ENCODE measurements at regions not wholly inside any gene's neighbourhood (a gene's known extent, or its start where the extent isn't known, plus 50 kb on each side); places are given as distances from the start of the nearest gene placed in this dataset.

DNA sequence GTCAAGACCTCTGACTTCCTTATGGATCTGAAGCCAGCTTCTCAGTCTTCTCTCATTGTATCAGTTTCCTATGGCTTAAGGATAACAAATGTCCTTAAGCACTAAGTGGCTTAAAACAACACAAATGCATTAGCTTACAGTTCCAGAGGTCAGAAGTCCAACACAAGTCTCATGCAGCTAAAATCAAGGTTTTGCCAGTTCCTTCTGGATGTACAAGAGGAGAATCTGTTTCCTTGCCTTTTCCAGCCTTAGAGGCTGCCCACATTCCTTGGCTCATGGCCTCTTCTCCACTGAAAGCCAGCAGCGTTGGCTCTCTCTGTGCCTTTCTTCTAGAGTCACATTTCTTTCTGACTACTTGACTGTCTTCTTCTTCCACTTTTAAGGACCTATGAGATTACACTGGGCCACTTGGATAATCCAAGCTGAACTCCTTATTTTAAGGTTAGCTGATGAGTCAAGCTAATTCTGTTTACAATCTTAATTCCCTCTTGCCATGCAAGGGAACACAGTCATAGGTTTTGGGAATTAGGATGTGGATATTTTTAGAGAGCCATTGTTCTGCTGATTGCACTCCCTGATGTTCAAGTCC, 179.0 kb downstream of the BCAS1 start:
- DNase-seq (ENCODE audit: low spot score): no peak
- in situ Hi-C loops (cut with MboI; ENCODE audit: low sequenced_read_pairs, unreplicated experiment): no loop called here
- TF ChIP-seq CTCF (IDR thresholded peaks at IDR 0.05; ENCODE audit: borderline replicate concordance, control extremely low read depth, extremely low read depth, insufficient read depth, missing control alignments): no peak

GRCh38 chr20:53890443-53891305, 179.7 kb downstream of the BCAS1 start:
- DNase-seq (ENCODE audit: low spot score): no peak
- in situ Hi-C loops (cut with MboI; ENCODE audit: low sequenced_read_pairs, unreplicated experiment): no loop called here
- TF ChIP-seq CTCF (IDR thresholded peaks at IDR 0.05; ENCODE audit: borderline replicate concordance, control extremely low read depth, extremely low read depth, insufficient read depth, missing control alignments): no peak

DNA sequence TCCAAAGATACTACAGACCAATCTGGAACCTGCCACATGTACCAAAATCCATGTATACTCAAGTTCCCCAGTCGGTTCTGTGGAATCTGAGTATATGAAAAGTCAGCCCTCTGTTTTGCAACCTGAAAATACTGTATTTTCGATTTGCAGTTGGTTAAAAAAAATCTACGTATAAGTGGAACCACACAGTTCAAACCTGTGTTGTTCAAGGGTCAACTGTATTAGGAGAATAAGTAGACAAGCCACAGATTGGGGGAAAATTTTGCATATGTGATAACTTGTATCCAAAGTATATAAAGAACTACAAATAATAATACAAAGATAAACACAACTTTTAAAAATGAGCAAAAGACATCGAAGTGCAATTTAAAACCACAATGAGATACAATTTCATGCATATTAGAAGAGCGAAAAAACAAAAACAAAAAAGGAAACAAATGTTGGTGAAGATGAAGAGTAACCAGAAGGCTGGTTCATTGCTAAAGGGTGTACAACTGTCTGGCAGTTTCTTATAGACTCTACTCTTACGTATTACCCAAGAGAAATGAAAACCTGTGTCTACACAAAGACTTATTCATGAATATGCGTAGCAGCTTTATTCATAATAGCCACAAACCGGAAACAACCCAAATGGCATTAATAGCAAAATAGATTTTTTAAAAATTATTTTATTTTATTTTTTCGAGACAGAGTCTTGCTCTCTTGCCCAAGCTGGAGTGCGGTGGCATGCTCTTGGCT, 180.8 kb downstream of the BCAS1 start:
- no peak for DNase-seq (ENCODE audit: low spot score)
- no peak for TF ChIP-seq CTCF (IDR thresholded peaks at IDR 0.05; ENCODE audit: borderline replicate concordance, control extremely low read depth, extremely low read depth, insufficient read depth, missing control alignments)
- in situ Hi-C loops (cut with MboI; ENCODE audit: low sequenced_read_pairs, unreplicated experiment): no loop called here

- no peak for DNase-seq (ENCODE audit: low spot score)
- in situ Hi-C loops (cut with MboI; ENCODE audit: low sequenced_read_pairs, unreplicated experiment): no loop called here
- TF ChIP-seq CTCF (IDR thresholded peaks at IDR 0.05; ENCODE audit: borderline replicate concordance, control extremely low read depth, extremely low read depth, insufficient read depth, missing control alignments): no peak
Measured at GRCh38 chr20:53888951-53889350, 181.4 kb downstream of the BCAS1 start.

GRCh38 chr20:53888510-53888909, 181.9 kb downstream of the BCAS1 start:
- no peak for DNase-seq (ENCODE audit: low spot score)
- TF ChIP-seq CTCF (IDR thresholded peaks at IDR 0.05; ENCODE audit: borderline replicate concordance, control extremely low read depth, extremely low read depth, insufficient read depth, missing control alignments): no peak
- in situ Hi-C loops (cut with MboI; ENCODE audit: low sequenced_read_pairs, unreplicated experiment): no loop called here

DNA sequence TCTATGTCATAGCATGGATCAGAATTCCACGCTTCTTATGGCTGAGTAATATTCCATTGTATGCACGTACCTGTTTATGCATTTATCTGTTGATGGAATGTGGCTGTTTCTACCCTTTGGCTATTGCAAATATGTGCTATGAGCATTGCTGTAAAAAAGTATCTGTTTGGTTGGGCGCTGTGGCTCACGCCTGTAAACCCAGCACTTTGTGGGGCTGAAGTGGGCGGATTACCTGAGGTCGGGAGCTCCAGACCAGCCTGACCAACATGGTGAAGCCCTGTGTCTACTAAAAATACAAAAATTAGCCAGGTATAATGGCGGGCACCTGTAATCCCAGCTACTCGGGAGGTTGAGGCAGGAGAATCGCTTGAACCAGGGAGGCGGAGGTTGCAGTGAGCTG, 182.4 kb downstream of the BCAS1 start:
- TF ChIP-seq CTCF (IDR thresholded peaks at IDR 0.05; ENCODE audit: borderline replicate concordance, control extremely low read depth, extremely low read depth, insufficient read depth, missing control alignments): no peak
- in situ Hi-C loops (cut with MboI; ENCODE audit: low sequenced_read_pairs, unreplicated experiment): no loop called here
- no peak for DNase-seq (ENCODE audit: low spot score)
